SK-N-SH treated with all-trans-retinoic acid at 6 μM for 48 hours (cell line): ENCODE measurements at regions not wholly inside any gene's neighbourhood (a gene's known extent, or its start where the extent isn't known, plus 50 kb on each side); places are given as distances from the start of the nearest gene placed in this dataset.

Experiments used
- ATAC-seq: fragments of 200-7000 bp; cut with Tn5 transposase; 3 replicates; pipeline ENCODE4 v1.9.1; 2020; ENCODE audit warnings: mild to moderate bottlenecking, moderate library complexity
- ARNTL ChIP-seq: fragments of 450-650 bp; formaldehyde crosslinking; IDR thresholded peaks from 2 replicates; pipeline ENCODE4 v1.5.0; 2020; ENCODE audit warnings: low read depth, mild to moderate bottlenecking, moderate library complexity, borderline replicate concordance
- BACH2 ChIP-seq: fragments of 250-450 bp; sonication (Bioruptor Pico); IDR thresholded peaks from 2 replicates; pipeline ENCODE4 v1.9.0; 2021; ENCODE audit warnings: mild to moderate bottlenecking, borderline replicate concordance
- CSDC2 ChIP-seq: fragments of 250-450 bp; sonication (Bioruptor Pico); IDR thresholded peaks from 2 replicates; pipeline ENCODE4 v1.5.0; 2020; ENCODE audit warnings: mild to moderate bottlenecking, moderate library complexity
- ESRRG ChIP-seq: fragments of 250-450 bp; sonication (Bioruptor Pico); IDR thresholded peaks from 2 replicates; pipeline ENCODE4 v1.6.1; 2021; ENCODE audit warnings: mild to moderate bottlenecking
- GLIS3 ChIP-seq: fragments of 250-450 bp; sonication (Bioruptor Pico); IDR thresholded peaks from 2 replicates; pipeline ENCODE4 v1.5.0; 2020; ENCODE audit warnings: mild to moderate bottlenecking, moderate library complexity
- ISL1 ChIP-seq: fragments of 250-450 bp; sonication (Bioruptor Pico); IDR thresholded peaks from 2 replicates; pipeline ENCODE4 v2.1.2; 2022; ENCODE audit warnings: mild to moderate bottlenecking, moderate library complexity
- OSR1 ChIP-seq: fragments of 250-450 bp; sonication (Bioruptor Pico); IDR thresholded peaks from 2 replicates; pipeline ENCODE4 v1.8.0; 2022; ENCODE audit warnings: moderate library complexity, mild to moderate bottlenecking, inconsistent platforms
- PPARA ChIP-seq: fragments of 250-450 bp; sonication (Bioruptor Pico); IDR thresholded peaks from 2 replicates; pipeline ENCODE4 v1.5.0; 2020; ENCODE audit warnings: mild to moderate bottlenecking, borderline replicate concordance
- RARB ChIP-seq: fragments of 250-450 bp; sonication (Bioruptor Pico); IDR thresholded peaks from 2 replicates; pipeline ENCODE4 v1.8.0; 2021; ENCODE audit warnings: mild to moderate bottlenecking, moderate library complexity
- SNAI2 ChIP-seq: fragments of 250-450 bp; sonication (Bioruptor Pico); IDR thresholded peaks from 2 replicates; pipeline ENCODE4 v1.5.0; 2020; ENCODE audit warnings: mild to moderate bottlenecking, moderate library complexity
- TCF4 ChIP-seq: fragments of 250-450 bp; sonication (Bioruptor Pico); IDR thresholded peaks from 2 replicates; pipeline ENCODE4 v1.8.0; 2021; ENCODE audit warnings: mild to moderate bottlenecking, moderate library complexity, borderline replicate concordance
- TOX ChIP-seq: fragments of 250-450 bp; sonication (Bioruptor Pico); IDR thresholded peaks from 2 replicates; pipeline ENCODE4 v1.8.0; 2021; ENCODE audit warnings: mild to moderate bottlenecking, moderate library complexity, borderline replicate concordance
- TSHZ2 ChIP-seq: fragments of 250-450 bp; sonication (Bioruptor Pico); IDR thresholded peaks from 2 replicates; pipeline ENCODE4 v1.5.0; 2020; ENCODE audit warnings: mild to moderate bottlenecking, moderate library complexity
- ZC3H10 ChIP-seq: fragments of 250-450 bp; sonication (Bioruptor Pico); IDR thresholded peaks from 2 replicates; pipeline ENCODE4 v1.5.1; 2021; ENCODE audit warnings: mild to moderate bottlenecking, moderate library complexity
- ZFP3 ChIP-seq: fragments of 250-450 bp; sonication (Bioruptor Pico); IDR thresholded peaks from 2 replicates; pipeline ENCODE4 v1.5.0; 2020; ENCODE audit warnings: mild to moderate bottlenecking, moderate library complexity
- ZFP30 ChIP-seq: fragments of 450-650 bp; formaldehyde crosslinking; IDR thresholded peaks from 2 replicates; pipeline ENCODE4 v1.5.0; 2022; ENCODE audit warnings: mild to moderate bottlenecking, moderate library complexity
- ZNF70 ChIP-seq: fragments of 450-650 bp; formaldehyde crosslinking; IDR thresholded peaks from 2 replicates; pipeline ENCODE4 v1.5.0; 2020; ENCODE audit warnings: mild to moderate bottlenecking, moderate library complexity
- ZNF8 ChIP-seq: fragments of 450-650 bp; formaldehyde crosslinking; IDR thresholded peaks from 2 replicates; pipeline ENCODE4 v1.5.0; 2020; ENCODE audit warnings: mild to moderate bottlenecking, moderate library complexity
- TF ChIP-seq, protein P1 (sequence below): fragments of 250-450 bp; sonication (Bioruptor Pico); IDR thresholded peaks from 2 replicates; pipeline ENCODE4 v1.5.1; 2021; ENCODE audit warnings: mild to moderate bottlenecking, moderate library complexity
- TF ChIP-seq, protein P2 (sequence below): fragments of 250-450 bp; sonication (Bioruptor Pico); IDR thresholded peaks from 2 replicates; pipeline ENCODE4 v1.8.0; 2020; ENCODE audit warnings: mild to moderate bottlenecking, moderate library complexity, borderline replicate concordance

- TF ChIP-seq ISL1 (CRISPR knock-in tag) (no peak), ESRRG (CRISPR knock-in tag) (no peak), PPARA (no peak), TOX (CRISPR knock-in tag) (no peak), RARB (CRISPR knock-in tag) (no peak), ZNF70 (CRISPR knock-in tag) (no peak), CSDC2 (CRISPR knock-in tag) (no peak), TCF4 (no peak), TSHZ2 (CRISPR knock-in tag) (no peak), BACH2 (no peak), ZNF8 (CRISPR knock-in tag) (no peak)
- TF ChIP-seq, protein P1, sequence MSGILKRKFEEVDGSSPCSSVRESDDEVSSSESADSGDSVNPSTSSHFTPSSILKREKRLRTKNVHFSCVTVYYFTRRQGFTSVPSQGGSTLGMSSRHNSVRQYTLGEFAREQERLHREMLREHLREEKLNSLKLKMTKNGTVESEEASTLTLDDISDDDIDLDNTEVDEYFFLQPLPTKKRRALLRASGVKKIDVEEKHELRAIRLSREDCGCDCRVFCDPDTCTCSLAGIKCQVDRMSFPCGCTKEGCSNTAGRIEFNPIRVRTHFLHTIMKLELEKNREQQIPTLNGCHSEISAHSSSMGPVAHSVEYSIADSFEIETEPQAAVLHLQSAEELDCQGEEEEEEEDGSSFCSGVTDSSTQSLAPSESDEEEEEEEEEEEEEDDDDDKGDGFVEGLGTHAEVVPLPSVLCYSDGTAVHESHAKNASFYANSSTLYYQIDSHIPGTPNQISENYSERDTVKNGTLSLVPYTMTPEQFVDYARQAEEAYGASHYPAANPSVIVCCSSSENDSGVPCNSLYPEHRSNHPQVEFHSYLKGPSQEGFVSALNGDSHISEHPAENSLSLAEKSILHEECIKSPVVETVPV (CRISPR knock-in tag), result no peak
These were observed 329.4 kb downstream of the ELAVL2 start for GRCh38 chr9:23496489-23497136.

GRCh38 chr9:23497137-23497504 lies 328.9 kb downstream of the ELAVL2 start:
- ATAC-seq, result no peak

More at GRCh38 chr9:23496489-23497136, 329.4 kb downstream of the ELAVL2 start:
- no peak for ATAC-seq

DNA sequence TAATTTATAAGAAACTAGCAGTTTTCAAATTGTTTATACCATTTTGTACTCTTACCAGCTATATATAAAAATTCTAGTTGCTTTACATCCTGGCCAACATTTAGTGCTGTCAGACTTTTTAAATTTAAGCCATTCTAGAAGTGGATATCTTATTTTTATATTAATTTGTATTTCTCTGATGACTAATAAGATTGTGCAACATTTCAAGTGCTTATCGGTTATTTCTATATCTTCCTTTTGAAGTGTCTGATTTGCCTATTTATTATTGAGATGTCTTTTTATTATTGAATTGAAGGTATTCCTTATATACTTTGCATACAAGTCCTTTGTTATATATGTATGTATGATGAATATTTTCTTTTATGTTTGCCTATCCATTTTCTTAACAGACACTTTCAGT lies 324.0 kb downstream of the ELAVL2 start:
- ATAC-seq, result no peak
- TF ChIP-seq ZNF8 (CRISPR knock-in tag) (no peak), GLIS3 (CRISPR knock-in tag) (no peak), OSR1 (no peak), TOX (CRISPR knock-in tag) (no peak), PPARA (no peak), ISL1 (CRISPR knock-in tag) (no peak), ZFP30 (no peak), ZC3H10 (CRISPR knock-in tag) (no peak), CSDC2 (CRISPR knock-in tag) (no peak), BACH2 (no peak), ESRRG (CRISPR knock-in tag) (no peak), SNAI2 (CRISPR knock-in tag) (no peak), RARB (CRISPR knock-in tag) (no peak)
- TF ChIP-seq, protein P2, sequence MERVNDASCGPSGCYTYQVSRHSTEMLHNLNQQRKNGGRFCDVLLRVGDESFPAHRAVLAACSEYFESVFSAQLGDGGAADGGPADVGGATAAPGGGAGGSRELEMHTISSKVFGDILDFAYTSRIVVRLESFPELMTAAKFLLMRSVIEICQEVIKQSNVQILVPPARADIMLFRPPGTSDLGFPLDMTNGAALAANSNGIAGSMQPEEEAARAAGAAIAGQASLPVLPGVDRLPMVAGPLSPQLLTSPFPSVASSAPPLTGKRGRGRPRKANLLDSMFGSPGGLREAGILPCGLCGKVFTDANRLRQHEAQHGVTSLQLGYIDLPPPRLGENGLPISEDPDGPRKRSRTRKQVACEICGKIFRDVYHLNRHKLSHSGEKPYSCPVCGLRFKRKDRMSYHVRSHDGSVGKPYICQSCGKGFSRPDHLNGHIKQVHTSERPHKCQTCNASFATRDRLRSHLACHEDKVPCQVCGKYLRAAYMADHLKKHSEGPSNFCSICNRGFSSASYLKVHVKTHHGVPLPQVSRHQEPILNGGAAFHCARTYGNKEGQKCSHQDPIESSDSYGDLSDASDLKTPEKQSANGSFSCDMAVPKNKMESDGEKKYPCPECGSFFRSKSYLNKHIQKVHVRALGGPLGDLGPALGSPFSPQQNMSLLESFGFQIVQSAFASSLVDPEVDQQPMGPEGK, result no peak

More at GRCh38 chr9:23497137-23497504, 328.9 kb downstream of the ELAVL2 start:
- no peak for TF ChIP-seq ZFP3
- TF ChIP-seq ARNTL, result no peak
- no peak for TF ChIP-seq ZNF8 (CRISPR knock-in tag)
- TF ChIP-seq RARB (CRISPR knock-in tag), result no peak
- no peak for TF ChIP-seq OSR1
- no peak for TF ChIP-seq GLIS3 (CRISPR knock-in tag)
- no peak for TF ChIP-seq SNAI2 (CRISPR knock-in tag)
- no peak for TF ChIP-seq BACH2
- no peak for TF ChIP-seq ZNF70 (CRISPR knock-in tag)
- TF ChIP-seq PPARA, result no peak
- TF ChIP-seq CSDC2 (CRISPR knock-in tag), result no peak
- TF ChIP-seq TSHZ2 (CRISPR knock-in tag), result no peak
